GM12878 (cell line): ENCODE measurements at regions not wholly inside any gene's neighbourhood (a gene's known extent, or its start where the extent isn't known, plus 50 kb on each side); places are given as distances from the start of the nearest gene placed in this dataset.

Source experiments
- ATAC-seq: fragments of 200-7000 bp; cut with Tn5 transposase; 3 replicates; pipeline ENCODE4 v1.9.1; 2020; ENCODE audit warnings: mild to moderate bottlenecking, moderate library complexity
- BruUV-seq: library from RNA; stranded (reverse); fragments of 400-500 nt; replicated peaks from 2 replicates; lab custom pipeline; 2021; lab: Mats Ljungman, UMichigan
- CTCF ChIA-PET: fragments of 300-600 bp; sonication (Branson Sonifier 250); formaldehyde crosslinking; extraction: SDS; loops from one replicate; lab custom pipeline; 2021; ENCODE audit warnings: inconsistent platforms; lab: Yijun Ruan, JAX
- POLR2A ChIA-PET: fragments of 350-600 bp; formaldehyde crosslinking; extraction: SDS; loops from one replicate; lab custom pipeline; 2021; ENCODE audit warnings: inconsistent platforms; lab: Charles Lee
- RAD21 ChIA-PET: fragments of 300-600 bp; sonication (Branson Sonifier 250); formaldehyde crosslinking; loops from one replicate; lab custom pipeline; 2023; ENCODE audit warnings: antibody characterized with exemption; ENCODE audit not compliant: unreplicated experiment; lab: Charles Lee
- SMC1A ChIA-PET: fragments of 300-600 bp; sonication (Branson Sonifier 250); formaldehyde crosslinking; loops from one replicate; lab custom pipeline; 2023; ENCODE audit not compliant: unreplicated experiment, uncharacterized antibody; lab: Charles Lee
- DNase-seq: peaks from one replicate; pipeline ENCODE4 v3.0.0-alpha.2; 2011; ENCODE audit warnings: low read depth, low spot score
- FAIRE-seq: peaks from 3 replicates; lab custom pipeline; 2011; peaks lifted over from hg19 to GRCh38; lab: Jason Lieb, UNC
- H2AFZ ChIP-seq: 2 replicates; pipeline ENCODE4 v1.6.0; 2011; ENCODE audit warnings: low read depth, low read length, control low read depth; ENCODE audit not compliant: control insufficient read depth
- H3K27ac ChIP-seq: 2 replicates; pipeline ENCODE4 v1.5.1; 2011; ENCODE audit warnings: control low read depth; ENCODE audit not compliant: control insufficient read depth, insufficient read depth
- H3K27me3 ChIP-seq, 2 experiments: replicated peaks in 1 of 2; 2 replicates each; pipeline versions ENCODE4 v1.6.0 to v1.6.1; 2011; ENCODE audit warnings: low read length in 1 of 2; ENCODE audit not compliant: control insufficient read depth in 2 of 2, insufficient read depth in 2 of 2
- H3K36me3 ChIP-seq, 2 experiments: 2 replicates each; pipeline ENCODE4 v1.5.1; 2011; ENCODE audit warnings: low read length in 1 of 2; ENCODE audit not compliant: control insufficient read depth in 2 of 2, insufficient read depth in 2 of 2
- H3K4me1 ChIP-seq: 2 replicates; pipeline ENCODE4 v1.6.1; 2011; ENCODE audit warnings: mild to moderate bottlenecking, low read length, moderate library complexity, mixed read lengths; ENCODE audit not compliant: control insufficient read depth, insufficient read depth
- H3K4me2 ChIP-seq: 2 replicates; pipeline ENCODE4 v1.6.0; 2011; ENCODE audit warnings: control low read depth; ENCODE audit not compliant: control insufficient read depth, insufficient read depth
- H3K4me3 ChIP-seq: fragments of 200-600 bp; sonication (generic); 2 replicates; pipeline ENCODE4 v1.5.1; 2016
- H3K79me2 ChIP-seq: 2 replicates; pipeline ENCODE4 v1.6.0; 2011; ENCODE audit warnings: low read length; ENCODE audit not compliant: control insufficient read depth, insufficient read depth
- H3K9ac ChIP-seq: 2 replicates; pipeline ENCODE4 v1.8.0; 2011; ENCODE audit warnings: low read length, control low read depth, mixed read lengths; ENCODE audit not compliant: control insufficient read depth, insufficient read depth
- H3K9me3 ChIP-seq: replicated peaks from 3 replicates; pipeline ENCODE4 v1.5.1; 2011; ENCODE audit warnings: mild to moderate bottlenecking, low read length; ENCODE audit not compliant: control insufficient read depth, insufficient read depth
- H4K20me1 ChIP-seq: 2 replicates; pipeline ENCODE4 v1.6.0; 2011; ENCODE audit not compliant: control insufficient read depth, insufficient read depth
- DPF2 ChIP-seq: fragments of 450-650 bp; IDR thresholded peaks from 2 replicates; pipeline ENCODE4 v1.6.1; 2017; ENCODE audit warnings: mild to moderate bottlenecking
- EED ChIP-seq: sonication (generic); IDR thresholded peaks from 2 replicates; pipeline ENCODE4 v1.6.1; 2016; ENCODE audit warnings: antibody characterized with exemption, low read depth
- HDAC6 ChIP-seq: fragments of 200-600 bp; sonication (generic); IDR thresholded peaks from one replicate; pipeline ENCODE4 v1.8.0; 2017; ENCODE audit warnings: antibody characterized with exemption; ENCODE audit not compliant: unreplicated experiment
- JUNB ChIP-seq: IDR thresholded peaks from 2 replicates; pipeline ENCODE4 v1.6.1; 2016; ENCODE audit warnings: antibody characterized with exemption, mild to moderate bottlenecking
- MTA2 ChIP-seq: fragments of 450-650 bp; IDR thresholded peaks from 2 replicates; pipeline ENCODE4 v1.6.1; 2016; ENCODE audit warnings: low read depth, mild to moderate bottlenecking, moderate library complexity
- NFIC ChIP-seq: IDR thresholded peaks from 2 replicates; pipeline ENCODE4 v1.6.1; 2012; ENCODE audit warnings: low read depth, mild to moderate bottlenecking, inconsistent platforms, low read length, moderate library complexity
- NFYB ChIP-seq: IDR thresholded peaks from 2 replicates; pipeline ENCODE4 v1.6.1; 2011; ENCODE audit warnings: low read depth, mild to moderate bottlenecking, low read length, improper control_type of control experiment, moderate library complexity; ENCODE audit not compliant: insufficient read depth
- POLR2AphosphoS5 ChIP-seq: IDR thresholded peaks from 2 replicates; pipeline ENCODE4 v1.6.1; 2011; ENCODE audit warnings: mild to moderate bottlenecking, low read length, inconsistent platforms
- RELA ChIP-seq: fragments of 450-650 bp; IDR thresholded peaks from 2 replicates; pipeline ENCODE4 v1.8.0; 2014; ENCODE audit warnings: borderline replicate concordance; ENCODE audit not compliant: partially characterized antibody
- ZZZ3 ChIP-seq: IDR thresholded peaks from 2 replicates; pipeline ENCODE4 v1.6.1; 2011; ENCODE audit warnings: low read depth; ENCODE audit not compliant: control insufficient read depth, insufficient read length
- WGBS: methylation state at CpG from one replicate; pipeline ENCODE4 v1.1.6; 2016; ENCODE audit warnings: low lambda C conversion rate; ENCODE audit not compliant: insufficient replicate concordance, insufficient coverage; ENCODE audit errors: missing lambda C conversion rate; 5-methylcytosine and 5-hydroxymethylcytosine counted together
- in situ Hi-C: fragments of 300-500 bp; cut with MboI; formaldehyde crosslinking; loops from 9 replicates; pipeline ENCODE4 v1.14.3; 2018; ENCODE audit warnings: mixed read lengths
- intact Hi-C: fragments of 100-400 bp; cut with micrococcal nuclease; formaldehyde crosslinking; loops from one replicate; pipeline ENCODE4 v1.14.2; 2022; ENCODE audit not compliant: unreplicated experiment
- TF ChIP-seq, protein P1 (sequence below): IDR thresholded peaks from 2 replicates; pipeline ENCODE4 v1.6.1; 2012; ENCODE audit warnings: improper control_type of control experiment, low read depth, low read length; ENCODE audit not compliant: insufficient replicate concordance

DNA sequence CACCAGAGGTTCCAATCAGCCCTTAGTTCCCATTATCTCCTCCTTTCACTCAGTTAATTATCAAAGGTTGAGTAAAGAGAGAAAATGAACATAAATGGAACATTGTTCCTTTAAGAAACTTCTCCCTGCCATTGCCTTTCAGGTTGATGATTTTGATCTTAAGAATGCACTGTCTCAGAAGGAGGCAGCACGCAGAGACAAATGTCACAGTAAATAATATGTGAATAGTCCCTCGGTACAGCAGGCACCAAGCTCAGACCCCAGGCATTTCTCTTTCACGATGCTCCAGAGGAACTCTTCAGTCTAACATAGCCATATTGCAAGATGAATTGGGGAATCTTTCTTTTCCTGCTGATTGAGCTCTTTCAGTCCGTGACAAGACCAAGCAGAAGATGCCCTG, 435.3 kb upstream of the SPTLC3 start:
- Histone ChIP-seq H3K36me3 (no peaks in the 10 kb centered on the region), H3K9me3 (no peaks in the 10 kb centered on the region), H3K9ac (no peak overlapping the region), H2AFZ (no peak overlapping the region), H3K79me2 (no peaks in the 10 kb centered on the region), H3K27me3 (no peaks in the 10 kb centered on the region), H4K20me1 (no peaks in the 10 kb centered on the region), H3K4me1 (no peaks in the 10 kb centered on the region), H3K4me3 (no peak overlapping the region), H3K27ac (no peak overlapping the region), H3K4me2 (no peak overlapping the region)
- intact Hi-C loops = no loop called here
- RAD21 ChIA-PET = no interaction called here
- FAIRE-seq (no peak), ATAC-seq (no peak), DNase-seq (no peak)
- POLR2A ChIA-PET = no interaction called here
- CTCF ChIA-PET = interaction anchor here (1.0 kb wide), 1 partner anchor 8 kb away, joined by 3 read pairs; no protein-coding TSS in a partner anchor
- BruUV-seq = no TSS peak
- SMC1A ChIA-PET = no interaction called here
- in situ Hi-C loops = no loop called here
- TF ChIP-seq ZZZ3 = no peak
- TF ChIP-seq POLR2AphosphoS5 = no peak
- TF ChIP-seq, protein P1, sequence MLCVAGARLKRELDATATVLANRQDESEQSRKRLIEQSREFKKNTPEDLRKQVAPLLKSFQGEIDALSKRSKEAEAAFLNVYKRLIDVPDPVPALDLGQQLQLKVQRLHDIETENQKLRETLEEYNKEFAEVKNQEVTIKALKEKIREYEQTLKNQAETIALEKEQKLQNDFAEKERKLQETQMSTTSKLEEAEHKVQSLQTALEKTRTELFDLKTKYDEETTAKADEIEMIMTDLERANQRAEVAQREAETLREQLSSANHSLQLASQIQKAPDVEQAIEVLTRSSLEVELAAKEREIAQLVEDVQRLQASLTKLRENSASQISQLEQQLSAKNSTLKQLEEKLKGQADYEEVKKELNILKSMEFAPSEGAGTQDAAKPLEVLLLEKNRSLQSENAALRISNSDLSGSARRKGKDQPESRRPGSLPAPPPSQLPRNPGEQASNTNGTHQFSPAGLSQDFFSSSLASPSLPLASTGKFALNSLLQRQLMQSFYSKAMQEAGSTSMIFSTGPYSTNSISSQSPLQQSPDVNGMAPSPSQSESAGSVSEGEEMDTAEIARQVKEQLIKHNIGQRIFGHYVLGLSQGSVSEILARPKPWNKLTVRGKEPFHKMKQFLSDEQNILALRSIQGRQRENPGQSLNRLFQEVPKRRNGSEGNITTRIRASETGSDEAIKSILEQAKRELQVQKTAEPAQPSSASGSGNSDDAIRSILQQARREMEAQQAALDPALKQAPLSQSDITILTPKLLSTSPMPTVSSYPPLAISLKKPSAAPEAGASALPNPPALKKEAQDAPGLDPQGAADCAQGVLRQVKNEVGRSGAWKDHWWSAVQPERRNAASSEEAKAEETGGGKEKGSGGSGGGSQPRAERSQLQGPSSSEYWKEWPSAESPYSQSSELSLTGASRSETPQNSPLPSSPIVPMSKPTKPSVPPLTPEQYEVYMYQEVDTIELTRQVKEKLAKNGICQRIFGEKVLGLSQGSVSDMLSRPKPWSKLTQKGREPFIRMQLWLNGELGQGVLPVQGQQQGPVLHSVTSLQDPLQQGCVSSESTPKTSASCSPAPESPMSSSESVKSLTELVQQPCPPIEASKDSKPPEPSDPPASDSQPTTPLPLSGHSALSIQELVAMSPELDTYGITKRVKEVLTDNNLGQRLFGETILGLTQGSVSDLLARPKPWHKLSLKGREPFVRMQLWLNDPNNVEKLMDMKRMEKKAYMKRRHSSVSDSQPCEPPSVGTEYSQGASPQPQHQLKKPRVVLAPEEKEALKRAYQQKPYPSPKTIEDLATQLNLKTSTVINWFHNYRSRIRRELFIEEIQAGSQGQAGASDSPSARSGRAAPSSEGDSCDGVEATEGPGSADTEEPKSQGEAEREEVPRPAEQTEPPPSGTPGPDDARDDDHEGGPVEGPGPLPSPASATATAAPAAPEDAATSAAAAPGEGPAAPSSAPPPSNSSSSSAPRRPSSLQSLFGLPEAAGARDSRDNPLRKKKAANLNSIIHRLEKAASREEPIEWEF = no peak
- no peak for TF ChIP-seq NFYB
- TF ChIP-seq JUNB = no peak
- TF ChIP-seq EED = no peak
- TF ChIP-seq RELA = no peak
- TF ChIP-seq NFIC = no peak
- TF ChIP-seq DPF2 = no peak
- no peak for TF ChIP-seq HDAC6
- no peak for TF ChIP-seq MTA2
- 4% methylated on average over 4 of the region's 4 CpGs for whole genome bisulfite sequencing
